ENCODE measurements at regions not wholly inside any gene's neighbourhood (a gene's known extent, or its start where the extent isn't known, plus 50 kb on each side); places are given as distances from the start of the nearest gene placed in this dataset.
"Not testable (repeated sequence)": the region's sequence is repeated elsewhere in the genome, so short reads cannot be mapped to it uniquely, and the experiment has no call there.

DNA sequence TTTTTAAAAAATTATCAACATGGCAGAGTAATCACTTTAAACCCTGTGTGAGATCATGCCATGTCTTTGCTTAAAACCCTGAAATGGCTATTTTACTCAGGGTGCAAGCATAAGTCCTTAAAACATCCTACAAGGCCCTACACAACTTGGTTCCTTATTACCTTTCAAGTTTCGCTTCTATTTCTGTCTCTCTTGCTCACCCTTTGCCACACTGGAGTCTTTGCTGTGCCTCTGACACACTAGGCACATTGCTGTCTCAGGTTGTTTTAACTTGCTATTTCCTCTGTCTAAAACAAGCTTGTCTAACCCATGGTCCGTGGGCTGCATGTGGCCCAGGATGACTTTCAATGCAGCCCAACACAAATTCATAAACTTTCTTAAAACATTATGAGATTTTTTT lies 55.6 kb downstream of the KIAA0408 start:
- H3K36me3 ChIP-seq (ENCODE audit: control insufficient read depth in 4 of 4, insufficient read depth in 4 of 4, low read length in 4 of 4), result no peaks in the 10 kb centered on the region
- H3K4me1 ChIP-seq (ENCODE audit: control insufficient read depth in 5 of 5, insufficient read depth in 5 of 5, low read length in 5 of 5), result no peaks in the 10 kb centered on the region
- WGBS, 2 donors, result 88 to 89% methylated on average over 2 of the region's 2 CpGs
- H3K27me3 ChIP-seq (ENCODE audit: control insufficient read depth in 3 of 3, insufficient read depth in 3 of 3, low read length in 2 of 3), result no peaks in the 10 kb centered on the region
- no peaks in the 10 kb centered on the region for H3K9me3 ChIP-seq (ENCODE audit: control insufficient read depth in 4 of 4, insufficient read depth in 3 of 4, low read length in 3 of 4)
- TF ChIP-seq, protein P1, sequence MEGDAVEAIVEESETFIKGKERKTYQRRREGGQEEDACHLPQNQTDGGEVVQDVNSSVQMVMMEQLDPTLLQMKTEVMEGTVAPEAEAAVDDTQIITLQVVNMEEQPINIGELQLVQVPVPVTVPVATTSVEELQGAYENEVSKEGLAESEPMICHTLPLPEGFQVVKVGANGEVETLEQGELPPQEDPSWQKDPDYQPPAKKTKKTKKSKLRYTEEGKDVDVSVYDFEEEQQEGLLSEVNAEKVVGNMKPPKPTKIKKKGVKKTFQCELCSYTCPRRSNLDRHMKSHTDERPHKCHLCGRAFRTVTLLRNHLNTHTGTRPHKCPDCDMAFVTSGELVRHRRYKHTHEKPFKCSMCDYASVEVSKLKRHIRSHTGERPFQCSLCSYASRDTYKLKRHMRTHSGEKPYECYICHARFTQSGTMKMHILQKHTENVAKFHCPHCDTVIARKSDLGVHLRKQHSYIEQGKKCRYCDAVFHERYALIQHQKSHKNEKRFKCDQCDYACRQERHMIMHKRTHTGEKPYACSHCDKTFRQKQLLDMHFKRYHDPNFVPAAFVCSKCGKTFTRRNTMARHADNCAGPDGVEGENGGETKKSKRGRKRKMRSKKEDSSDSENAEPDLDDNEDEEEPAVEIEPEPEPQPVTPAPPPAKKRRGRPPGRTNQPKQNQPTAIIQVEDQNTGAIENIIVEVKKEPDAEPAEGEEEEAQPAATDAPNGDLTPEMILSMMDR (IDR thresholded peaks at IDR 0.05; ENCODE audit: control extremely low read depth, extremely low read depth), result no peak
- H3K9ac ChIP-seq (ENCODE audit: insufficient read depth in 1 of 2, low read length in 2 of 2), result no peak overlapping the region
- H3K4me3 ChIP-seq, result no peak overlapping the region
- H3K27ac ChIP-seq (ENCODE audit: low read depth in 1 of 2, low read length in 1 of 2), result no peak overlapping the region
- DNase-seq (no peak), ATAC-seq (ENCODE audit: insufficient read depth, low FRiP score) (no peak)

DNA sequence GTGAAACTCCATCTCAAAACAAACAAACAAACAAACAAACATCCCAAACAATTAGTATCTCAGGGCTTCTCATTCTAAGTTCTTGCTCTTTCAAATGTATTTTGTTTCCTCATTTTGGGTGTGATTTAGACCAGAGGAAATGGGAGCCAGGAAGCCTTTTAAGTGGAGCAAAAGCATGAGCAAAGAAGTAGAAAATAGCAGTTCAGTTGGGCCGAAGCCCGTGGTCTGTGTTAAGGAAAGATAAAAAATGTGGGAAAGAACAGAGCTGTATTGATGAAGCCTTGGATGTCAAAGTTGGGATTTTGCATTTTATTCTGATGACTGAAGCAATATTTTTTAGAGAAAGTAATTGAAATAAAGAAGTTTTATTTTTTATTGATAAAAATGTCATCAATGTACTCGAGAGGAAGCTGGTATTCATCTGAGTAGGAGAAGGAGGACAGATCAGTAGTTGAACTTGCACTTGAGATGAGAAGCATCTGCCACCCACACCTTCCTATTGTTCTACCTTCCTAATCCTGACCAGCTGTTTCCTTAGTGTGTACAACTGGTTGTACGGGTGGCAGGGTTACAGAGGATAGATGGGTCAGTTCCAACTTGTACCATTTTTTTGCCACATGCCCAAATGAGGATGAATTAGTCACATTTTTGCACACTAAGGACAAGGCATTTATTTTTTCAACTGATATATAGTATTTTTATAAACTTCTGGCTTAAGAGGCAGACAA lies 56.1 kb downstream of the KIAA0408 start:
- Histone ChIP-seq H3K4me3 (no peak overlapping the region), H3K27me3 (ENCODE audit: control insufficient read depth in 3 of 3, insufficient read depth in 3 of 3, low read length in 2 of 3) (no peaks in the 10 kb centered on the region), H3K4me1 (ENCODE audit: control insufficient read depth in 5 of 5, insufficient read depth in 5 of 5, low read length in 5 of 5) (no peaks in the 10 kb centered on the region), H3K9me3 (ENCODE audit: control insufficient read depth in 4 of 4, insufficient read depth in 3 of 4, low read length in 3 of 4) (no peaks in the 10 kb centered on the region), H3K9ac (ENCODE audit: insufficient read depth in 1 of 2, low read length in 2 of 2) (no peak overlapping the region), H3K27ac (ENCODE audit: low read depth in 1 of 2, low read length in 1 of 2) (no peak overlapping the region), H3K36me3 (ENCODE audit: control insufficient read depth in 4 of 4, insufficient read depth in 4 of 4, low read length in 4 of 4) (no peaks in the 10 kb centered on the region)
- ATAC-seq (ENCODE audit: insufficient read depth, low FRiP score) (no peak), DNase-seq (no peak)
- 66 to 73% methylated on average over 4 of the region's 4 CpGs for WGBS, 2 donors
- TF ChIP-seq, protein P1 (IDR thresholded peaks at IDR 0.05; ENCODE audit: control extremely low read depth, extremely low read depth), result no peak

DNA sequence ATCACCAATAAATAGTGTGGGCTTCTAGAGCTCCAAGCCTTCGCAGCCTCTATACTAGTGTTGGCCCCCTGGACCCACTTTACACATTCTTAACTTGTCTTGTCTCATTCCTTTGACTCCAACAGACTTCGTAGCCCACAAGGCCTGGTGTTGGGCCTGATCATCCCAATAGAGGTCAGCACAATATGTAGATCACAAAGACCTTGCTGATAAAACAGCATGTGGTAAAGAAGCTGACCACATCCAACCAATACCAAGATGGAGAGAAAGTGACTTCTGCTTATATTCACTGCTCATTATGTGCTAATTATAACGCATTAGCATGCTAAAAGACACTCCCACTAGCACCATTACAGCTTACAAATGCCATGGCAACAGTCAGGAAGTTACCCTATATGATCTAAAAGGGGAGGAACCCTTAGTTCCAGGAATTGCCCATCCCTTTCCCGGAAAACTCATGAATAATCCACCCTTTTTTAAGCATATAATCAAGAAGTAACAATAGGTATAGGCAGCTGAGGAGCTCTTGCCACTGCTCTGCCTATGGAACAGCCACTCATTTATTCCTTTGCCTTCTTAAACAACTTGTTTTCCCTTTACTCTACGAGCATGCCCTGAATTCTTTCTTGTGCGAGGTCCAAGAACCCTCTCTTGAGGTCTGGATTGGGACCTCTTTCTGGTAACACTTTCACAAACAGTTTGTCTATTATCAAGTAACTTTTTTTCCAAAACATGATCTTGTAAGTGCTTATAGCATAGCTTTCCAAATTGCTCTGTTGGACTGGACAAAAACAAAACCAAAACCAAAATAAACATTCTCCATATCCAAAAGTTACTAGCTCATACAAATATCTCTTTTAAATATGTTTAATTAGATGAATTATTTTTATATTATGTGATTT lies 54.6 kb upstream of the ECHDC1 start:
- Histone ChIP-seq H3K27ac (ENCODE audit: low read depth in 1 of 2, low read length in 1 of 2) (no peak overlapping the region), H3K36me3 (ENCODE audit: control insufficient read depth in 4 of 4, insufficient read depth in 4 of 4, low read length in 4 of 4) (no peaks in the 10 kb centered on the region), H3K27me3 (ENCODE audit: control insufficient read depth in 3 of 3, insufficient read depth in 3 of 3, low read length in 2 of 3) (no peaks in the 10 kb centered on the region), H3K9ac (ENCODE audit: insufficient read depth in 1 of 2, low read length in 2 of 2) (peak overlapping the region in 1 of 2 donors; percentile 61), H3K4me3 (no peak overlapping the region), H3K9me3 (ENCODE audit: control insufficient read depth in 4 of 4, insufficient read depth in 3 of 4, low read length in 3 of 4) (no peaks in the 10 kb centered on the region), H3K4me1 (ENCODE audit: control insufficient read depth in 5 of 5, insufficient read depth in 5 of 5, low read length in 5 of 5) (peaks cover 0 to 4% (median 0%) of the 10 kb centered on the region in 5 donors)
- TF ChIP-seq, protein P1 (IDR thresholded peaks at IDR 0.05; ENCODE audit: control extremely low read depth, extremely low read depth), result no peak
- DNase-seq (peak in 2 of 3 donors; percentile 52 to 55), ATAC-seq (ENCODE audit: insufficient read depth, low FRiP score) (no peak)
- 74 to 88% methylated on average over 6 of the region's 6 CpGs for WGBS, 2 donors

DNA sequence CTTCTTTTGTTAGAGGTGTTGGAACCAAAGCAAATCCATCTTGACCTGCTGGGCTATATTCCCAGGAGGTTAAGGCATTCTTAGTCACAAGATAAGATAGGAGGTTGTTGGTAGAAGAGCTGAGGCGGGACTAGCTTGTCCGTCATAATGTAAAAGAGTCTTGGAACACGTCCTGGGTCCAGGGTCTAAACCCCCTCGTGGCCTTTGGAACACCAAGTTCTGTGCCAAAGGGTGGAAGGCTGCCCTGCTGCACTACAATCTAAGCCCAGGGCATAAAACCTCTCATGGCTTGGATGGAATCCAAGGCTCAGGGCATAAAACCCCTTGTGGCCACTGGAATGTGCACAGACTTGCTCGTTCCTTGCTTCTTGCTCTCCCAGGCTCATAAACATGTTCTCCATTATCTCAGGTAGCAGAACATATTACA lies 53.8 kb upstream of the ECHDC1 start:
- not testable (repeated sequence) for H3K4me1 ChIP-seq (ENCODE audit: control insufficient read depth in 5 of 5, insufficient read depth in 5 of 5, low read length in 5 of 5); ATAC-seq (ENCODE audit: insufficient read depth, low FRiP score)

More for the DNA sequence above, 53.8 kb upstream of the ECHDC1 start:
- not testable (repeated sequence) for H3K36me3 ChIP-seq (ENCODE audit: control insufficient read depth in 4 of 4, insufficient read depth in 4 of 4, low read length in 4 of 4); H3K27ac ChIP-seq (ENCODE audit: low read depth in 1 of 2, low read length in 1 of 2); H3K9me3 ChIP-seq (ENCODE audit: control insufficient read depth in 4 of 4, insufficient read depth in 3 of 4, low read length in 3 of 4); H3K4me3 ChIP-seq; H3K9ac ChIP-seq (ENCODE audit: insufficient read depth in 1 of 2, low read length in 2 of 2); H3K27me3 ChIP-seq (ENCODE audit: control insufficient read depth in 3 of 3, insufficient read depth in 3 of 3, low read length in 2 of 3)
- WGBS, 2 donors, result 59 to 70% methylated on average over 5 of the region's 5 CpGs
- peak in 1 of 3 donors; percentile 30 for DNase-seq
